A549 (cell line): ENCODE measurements at regions not wholly inside any gene's neighbourhood (a gene's known extent, or its start where the extent isn't known, plus 50 kb on each side); places are given as distances from the start of the nearest gene placed in this dataset.

ENCODE experiments used
- ATAC-seq, 2 experiments: fragments of 200-7000 bp in 1 of 2; fragments of >200 bp in 1 of 2; cut with Nextera tagmentation in 1 of 2; cut with Tn5 transposase in 1 of 2; 3 replicates each; pipeline versions ENCODE4 v1.8.0 to v1.9.1; 2018 to 2020; ENCODE audit warnings: mild to moderate bottlenecking in 1 of 2, moderate library complexity in 1 of 2
- CTCF ChIA-PET: fragments of 300-600 bp; sonication (Branson Sonifier 250); formaldehyde crosslinking; extraction: SDS; loops from one replicate; lab custom pipeline; 2021; ENCODE audit warnings: antibody characterized with exemption, inconsistent platforms; lab: Yijun Ruan, JAX
- POLR2A ChIA-PET: fragments of 350-600 bp; formaldehyde crosslinking; extraction: SDS; loops from one replicate; lab custom pipeline; 2021; ENCODE audit warnings: antibody characterized with exemption, inconsistent platforms; lab: Yijun Ruan, JAX
- DNase-seq, 2 experiments: peaks; one replicate each; pipeline versions ENCODE4 v3.0.0 to v3.0.0-alpha.2; 2011 to 2016; ENCODE audit warnings: low read depth in 1 of 2, low spot score in 1 of 2
- FAIRE-seq: peaks from 2 replicates; lab custom pipeline; 2011; peaks lifted over from hg19 to GRCh38; lab: Jason Lieb, UNC
- H3K27ac ChIP-seq, 2 experiments: fragments of >200 bp; sonication (Bioruptor Twin); formaldehyde crosslinking; 3 replicates each; pipeline ENCODE4 v1.5.1; 2016 to 2017
- H3K4me1 ChIP-seq: fragments of >200 bp; sonication (Bioruptor Twin); formaldehyde crosslinking; 3 replicates; pipeline ENCODE4 v1.6.1; 2016
- H3K4me2 ChIP-seq: fragments of >200 bp; sonication (Bioruptor Twin); formaldehyde crosslinking; 3 replicates; pipeline ENCODE4 v1.6.1; 2016
- H3K4me3 ChIP-seq: fragments of >200 bp; sonication (Bioruptor Twin); formaldehyde crosslinking; 3 replicates; pipeline ENCODE4 v1.5.1; 2016
- H3K9me3 ChIP-seq: fragments of >200 bp; sonication (Bioruptor Twin); formaldehyde crosslinking; 3 replicates; pipeline ENCODE4 v1.6.1; 2016
- BHLHE40 ChIP-seq: IDR thresholded peaks from 2 replicates; pipeline ENCODE4 v1.6.1; 2012; ENCODE audit warnings: low read depth, low read length, inconsistent platforms
- CBX2 ChIP-seq: fragments of 200-600 bp; sonication (generic); IDR thresholded peaks from 2 replicates; pipeline ENCODE4 v1.6.1; 2016; ENCODE audit warnings: low read depth, mild to moderate bottlenecking, borderline replicate concordance
- CEBPB ChIP-seq, 2 experiments: fragments of >200 bp in 1 of 2; sonication (Bioruptor Twin) in 1 of 2; formaldehyde crosslinking in 1 of 2; IDR thresholded peaks; 2 replicates each; pipeline ENCODE4 v1.6.1; 2012 to 2016
- CHD2 ChIP-seq: fragments of 150-350 bp; IDR thresholded peaks from 2 replicates; pipeline ENCODE4 v1.6.1; 2014; ENCODE audit warnings: low read length; ENCODE audit not compliant: partially characterized antibody
- EHF ChIP-seq: fragments of 250-450 bp; sonication (Bioruptor Pico); IDR thresholded peaks from 2 replicates; pipeline ENCODE4 v1.5.0; 2020; ENCODE audit warnings: mild to moderate bottlenecking
- ESRRA ChIP-seq: fragments of 150-350 bp; IDR thresholded peaks from 2 replicates; pipeline ENCODE4 v1.6.1; 2014; ENCODE audit warnings: mild to moderate bottlenecking, low read length, borderline replicate concordance
- FOSB ChIP-seq: fragments of 250-450 bp; sonication (Bioruptor Pico); IDR thresholded peaks from 2 replicates; pipeline ENCODE4 v1.5.0; 2020; ENCODE audit warnings: mild to moderate bottlenecking, moderate library complexity
- FOSL2 ChIP-seq, 2 experiments: fragments of 450-650 bp in 1 of 2; fragments of >200 bp in 1 of 2; sonication (Bioruptor Twin) in 1 of 2; formaldehyde crosslinking; IDR thresholded peaks; 2 replicates each; pipeline versions ENCODE4 v1.5.0 to v1.6.1; 2016 to 2020; ENCODE audit warnings: mild to moderate bottlenecking in 1 of 2, moderate library complexity in 1 of 2
- FOXS1 ChIP-seq: fragments of 250-450 bp; sonication (Bioruptor Pico); IDR thresholded peaks from 2 replicates; pipeline ENCODE4 v1.5.0; 2020; ENCODE audit warnings: mild to moderate bottlenecking, moderate library complexity
- GATA3 ChIP-seq: IDR thresholded peaks from 2 replicates; pipeline ENCODE4 v1.6.1; 2012; ENCODE audit warnings: borderline replicate concordance
- HOXA7 ChIP-seq: fragments of 250-450 bp; sonication (Bioruptor Pico); IDR thresholded peaks from 2 replicates; pipeline ENCODE4 v1.5.0; 2020; ENCODE audit warnings: mild to moderate bottlenecking, moderate library complexity
- HOXB13 ChIP-seq: fragments of 250-450 bp; sonication (Bioruptor Pico); IDR thresholded peaks from 2 replicates; pipeline ENCODE4 v1.5.0; 2020; ENCODE audit warnings: low read depth, mild to moderate bottlenecking, moderate library complexity
- JUNB ChIP-seq: fragments of >200 bp; sonication (Bioruptor Twin); formaldehyde crosslinking; IDR thresholded peaks from 2 replicates; pipeline ENCODE4 v1.6.1; 2016
- MAFK ChIP-seq: fragments of 450-650 bp; IDR thresholded peaks from 2 replicates; pipeline ENCODE4 v1.6.1; 2014; ENCODE audit not compliant: partially characterized antibody
- NR3C1 ChIP-seq: fragments of >200 bp; sonication (Bioruptor Twin); formaldehyde crosslinking; IDR thresholded peaks from 3 replicates; pipeline ENCODE4 v1.6.1; 2017
- PHF8 ChIP-seq: fragments of 200-600 bp; sonication (generic); IDR thresholded peaks from 2 replicates; pipeline ENCODE4 v1.6.1; 2016; ENCODE audit warnings: low read depth, mild to moderate bottlenecking, antibody characterized with exemption, moderate library complexity, borderline replicate concordance
- POLR2A ChIP-seq: IDR thresholded peaks from 2 replicates; pipeline ENCODE4 v1.6.1; 2012; ENCODE audit warnings: mild to moderate bottlenecking, low read length
- RAD21 ChIP-seq, 2 experiments: fragments of >200 bp in 1 of 2; sonication (Bioruptor Twin) in 1 of 2; formaldehyde crosslinking in 1 of 2; IDR thresholded peaks in 1 of 2; conservative IDR thresholded peaks in 1 of 2; 2 replicates in 1 of 2; 3 replicates in 1 of 2; pipeline ENCODE4 v1.6.1; 2012 to 2018; ENCODE audit warnings: inconsistent platforms in 1 of 2
- RCOR1 ChIP-seq: fragments of 150-350 bp; IDR thresholded peaks from 2 replicates; pipeline ENCODE4 v1.6.1; 2014; ENCODE audit warnings: antibody characterized with exemption, low read length, low read depth
- SREBF2 ChIP-seq: fragments of 450-650 bp; IDR thresholded peaks from 2 replicates; pipeline ENCODE4 v1.6.1; 2014; ENCODE audit warnings: mild to moderate bottlenecking, moderate library complexity
- TFCP2L1 ChIP-seq: fragments of 250-450 bp; sonication (Bioruptor Pico); IDR thresholded peaks from 2 replicates; pipeline ENCODE4 v1.5.0; 2021; ENCODE audit warnings: mild to moderate bottlenecking
- TP53 ChIP-seq: fragments of 250-450 bp; sonication (Bioruptor Pico); IDR thresholded peaks from 2 replicates; pipeline ENCODE4 v1.5.0; 2021; ENCODE audit warnings: mild to moderate bottlenecking, moderate library complexity
- ZC3H11A ChIP-seq: fragments of 450-650 bp; IDR thresholded peaks from 2 replicates; pipeline ENCODE4 v1.6.1; 2014; ENCODE audit warnings: antibody characterized with exemption, mild to moderate bottlenecking
- ZSCAN20 ChIP-seq: fragments of 250-450 bp; sonication (Bioruptor Pico); IDR thresholded peaks from 2 replicates; pipeline ENCODE4 v1.8.0; 2022; ENCODE audit warnings: mild to moderate bottlenecking, moderate library complexity
- WGBS: methylation state at CpG from one replicate; pipeline ENCODE4 v1.1.6; 2017; ENCODE audit errors: missing lambda C conversion rate; 5-methylcytosine and 5-hydroxymethylcytosine counted together
- TF ChIP-seq, protein P1 (sequence below): IDR thresholded peaks from 2 replicates; pipeline ENCODE4 v1.6.1; 2012; ENCODE audit warnings: low read depth, borderline replicate concordance
- TF ChIP-seq, protein P2 (sequence below): fragments of >200 bp; sonication (Bioruptor Twin); formaldehyde crosslinking; IDR thresholded peaks from 3 replicates; pipeline ENCODE4 v1.6.1; 2016
- TF ChIP-seq, protein P3 (sequence below): fragments of 200-600 bp; sonication (generic); IDR thresholded peaks from 2 replicates; pipeline ENCODE4 v1.6.1; 2016; ENCODE audit warnings: antibody characterized with exemption, mild to moderate bottlenecking, moderate library complexity

DNA sequence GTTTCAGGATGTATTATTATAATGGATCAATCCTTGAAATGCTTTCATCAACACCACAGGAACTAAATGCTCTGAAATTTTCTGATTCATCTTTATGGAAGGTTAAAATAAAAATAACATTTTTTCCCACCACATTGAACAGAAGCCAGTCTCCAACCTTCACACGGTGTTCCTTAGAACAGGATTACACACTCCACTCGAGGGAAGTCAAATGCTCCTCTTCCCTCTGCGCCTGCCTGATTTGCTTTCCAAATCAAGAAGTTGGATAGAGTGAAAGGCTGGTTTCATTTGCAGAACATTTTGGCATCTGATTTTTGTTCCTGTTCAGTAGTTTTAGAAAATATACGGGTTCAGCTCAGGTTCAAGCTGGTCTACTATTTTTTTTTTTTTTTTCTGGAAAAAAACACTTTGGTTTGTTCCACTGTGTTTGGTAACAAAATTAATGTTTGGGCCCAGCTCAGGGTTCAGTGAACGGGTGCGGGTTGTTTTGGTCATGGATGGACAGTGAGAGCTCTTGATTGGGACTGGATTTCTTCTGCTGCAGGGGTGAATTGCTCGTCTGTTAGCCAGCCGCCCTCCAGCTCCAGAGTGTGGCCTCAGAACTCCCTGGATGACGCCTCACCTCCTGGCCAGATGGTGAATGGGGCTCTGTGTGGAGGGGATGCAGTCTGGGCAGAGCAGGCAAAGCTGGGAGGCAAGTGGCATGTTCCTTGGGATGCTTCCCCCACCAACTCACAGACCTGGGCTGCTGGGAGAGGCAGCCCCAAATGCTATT, 82.4 kb upstream of the STC2 start:
- H3K4me2 ChIP-seq = no peak overlapping the region
- ATAC-seq (no peak), FAIRE-seq (no peak), DNase-seq (no peak)
- no peak overlapping the region for H3K27ac ChIP-seq
- ChIA-PET POLR2A (no interaction called here), CTCF (interaction anchor here (1.0 to 2.5 kb wide), 5 partner anchors 9 to 629 kb away, joined by 3 to 10 read pairs (median 3); no protein-coding TSS in a partner anchor)
- no peak overlapping the region for H3K4me3 ChIP-seq
- WGBS = 73% methylated on average over 8 of the region's 9 CpGs
- TF ChIP-seq ESRRA = no peak
- no peaks in the 10 kb centered on the region for H3K9me3 ChIP-seq
- no peaks in the 10 kb centered on the region for H3K4me1 ChIP-seq

DNA sequence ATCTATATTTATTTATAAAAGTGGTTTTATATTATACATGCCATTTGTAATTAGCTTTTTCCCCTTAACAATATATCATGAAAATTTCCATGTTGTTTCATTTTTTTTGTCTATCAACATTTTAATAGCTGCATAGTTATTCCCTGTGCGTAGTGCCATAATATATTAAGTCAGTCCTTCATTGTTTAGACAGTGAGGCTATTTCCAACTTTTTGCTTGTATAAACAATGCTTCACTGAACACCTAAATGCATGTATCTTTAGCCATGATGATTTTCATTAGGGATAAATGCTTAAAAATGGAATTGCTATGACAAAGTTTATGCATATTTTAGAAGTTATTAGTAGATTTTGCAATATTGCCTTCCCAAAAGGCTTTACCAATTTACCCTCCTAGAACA, 80.7 kb upstream of the STC2 start:
- POLR2A ChIA-PET = no interaction called here
- Histone ChIP-seq H3K4me3 (no peak overlapping the region), H3K4me2 (no peak overlapping the region), H3K4me1 (no peaks in the 10 kb centered on the region), H3K9me3 (no peaks in the 10 kb centered on the region), H3K27ac (no peak overlapping the region)
- ATAC-seq (no peak), DNase-seq (no peak), FAIRE-seq (no peak)
- WGBS = 76% methylated on average over 1 of the region's 1 CpG
- CTCF ChIA-PET = no interaction called here
- TF ChIP-seq FOSB (CRISPR knock-in tag) (no peak), POLR2A (no peak)

DNA sequence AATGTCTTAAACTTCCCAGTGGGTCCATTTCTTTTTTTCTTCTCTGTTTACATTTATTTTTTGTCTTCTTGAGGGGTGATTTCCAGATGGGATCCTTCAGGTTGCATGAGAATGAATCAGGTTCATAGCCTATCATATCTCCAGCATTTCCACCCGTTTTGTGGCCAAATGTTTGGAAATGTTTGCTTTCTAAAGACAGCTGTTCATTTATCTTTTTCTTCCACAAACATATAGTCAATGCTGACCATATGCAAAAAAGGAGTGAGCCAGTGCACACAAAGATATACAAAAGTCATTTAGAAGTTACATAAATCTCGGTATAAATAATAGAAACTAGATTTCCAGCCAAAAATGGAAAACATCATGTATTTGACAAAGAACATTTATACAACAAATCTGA, 71.6 kb upstream of the STC2 start:
- FAIRE-seq (no peak), ATAC-seq (no peak), DNase-seq (no peak)
- no peak overlapping the region for H3K27ac ChIP-seq
- H3K9me3 ChIP-seq = no peaks in the 10 kb centered on the region
- CTCF ChIA-PET = interaction anchor here (1.1 kb wide), 1 partner anchor 106 kb away, joined by 4 read pairs; no protein-coding TSS in a partner anchor
- H3K4me1 ChIP-seq = no peaks in the 10 kb centered on the region
- TF ChIP-seq SREBF2 (no peak), GATA3 (no peak), TFCP2L1 (CRISPR knock-in tag) (no peak), JUNB (no peak), HOXB13 (CRISPR knock-in tag) (no peak), TP53 (CRISPR knock-in tag) (no peak), EHF (CRISPR knock-in tag) (no peak), RAD21 (conservative IDR thresholded peaks at IDR 0.05 in 1 of 2, IDR thresholded peaks at IDR 0.05 in 1 of 2) (no peak), CEBPB (IDR thresholded peaks at IDR 0.05) (no peak), ZSCAN20 (CRISPR knock-in tag) (no peak), CBX2 (no peak), FOSL2 (IDR thresholded peaks at IDR 0.05) (no peak), FOSL2 (CRISPR knock-in tag; IDR thresholded peaks at IDR 0.05) (no peak), PHF8 (no peak), FOXS1 (CRISPR knock-in tag) (no peak)
- TF ChIP-seq, protein P1, sequence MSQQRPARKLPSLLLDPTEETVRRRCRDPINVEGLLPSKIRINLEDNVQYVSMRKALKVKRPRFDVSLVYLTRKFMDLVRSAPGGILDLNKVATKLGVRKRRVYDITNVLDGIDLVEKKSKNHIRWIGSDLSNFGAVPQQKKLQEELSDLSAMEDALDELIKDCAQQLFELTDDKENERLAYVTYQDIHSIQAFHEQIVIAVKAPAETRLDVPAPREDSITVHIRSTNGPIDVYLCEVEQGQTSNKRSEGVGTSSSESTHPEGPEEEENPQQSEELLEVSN = no peak
- TF ChIP-seq, protein P2, sequence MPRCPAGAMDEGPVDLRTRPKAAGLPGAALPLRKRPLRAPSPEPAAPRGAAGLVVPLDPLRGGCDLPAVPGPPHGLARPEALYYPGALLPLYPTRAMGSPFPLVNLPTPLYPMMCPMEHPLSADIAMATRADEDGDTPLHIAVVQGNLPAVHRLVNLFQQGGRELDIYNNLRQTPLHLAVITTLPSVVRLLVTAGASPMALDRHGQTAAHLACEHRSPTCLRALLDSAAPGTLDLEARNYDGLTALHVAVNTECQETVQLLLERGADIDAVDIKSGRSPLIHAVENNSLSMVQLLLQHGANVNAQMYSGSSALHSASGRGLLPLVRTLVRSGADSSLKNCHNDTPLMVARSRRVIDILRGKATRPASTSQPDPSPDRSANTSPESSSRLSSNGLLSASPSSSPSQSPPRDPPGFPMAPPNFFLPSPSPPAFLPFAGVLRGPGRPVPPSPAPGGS = no peak
- TF ChIP-seq, all 56 proteins: peak for 0
- H3K4me3 ChIP-seq = no peak overlapping the region
- 20% methylated on average over 2 of the region's 2 CpGs for WGBS
- POLR2A ChIA-PET = no interaction called here
- no peak overlapping the region for H3K4me2 ChIP-seq

DNA sequence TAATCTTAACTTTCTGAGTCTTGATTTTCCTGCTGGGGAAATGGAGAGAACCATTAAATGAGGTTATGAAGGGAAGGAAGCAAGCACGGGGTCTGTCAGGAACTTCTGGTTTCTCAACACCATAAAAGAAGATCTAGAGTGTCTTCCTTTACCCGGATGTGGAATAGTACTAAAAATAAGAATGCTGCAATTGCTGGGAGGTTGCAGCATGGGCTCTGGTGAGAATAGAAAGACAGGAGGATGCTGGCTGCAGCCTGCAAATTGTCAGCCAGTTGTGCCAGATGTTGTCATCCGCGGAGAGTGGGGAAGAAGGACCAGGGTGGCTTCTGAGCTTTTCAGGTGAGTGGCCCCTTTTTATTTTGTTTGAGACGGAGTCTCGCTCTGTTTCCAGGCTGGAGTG, 69.3 kb upstream of the STC2 start:
- no peak for FAIRE-seq
- ChIA-PET POLR2A (no interaction called here), CTCF (interaction anchor here (5.0 kb wide), 1 partner anchor 176 kb away, joined by 19 read pairs; no protein-coding TSS in a partner anchor)
- DNase-seq = no peak
- Histone ChIP-seq H3K9me3 (peaks cover 9% of the 10 kb centered on the region; the same call in 2 of the 3 replicates), H3K27ac (no peak overlapping the region), H3K4me2 (no peak overlapping the region), H3K4me3 (no peak overlapping the region), H3K4me1 (no peaks in the 10 kb centered on the region)
- no peak for ATAC-seq
- WGBS = 74% methylated on average over 6 of the region's 6 CpGs
- TF ChIP-seq, protein P3, sequence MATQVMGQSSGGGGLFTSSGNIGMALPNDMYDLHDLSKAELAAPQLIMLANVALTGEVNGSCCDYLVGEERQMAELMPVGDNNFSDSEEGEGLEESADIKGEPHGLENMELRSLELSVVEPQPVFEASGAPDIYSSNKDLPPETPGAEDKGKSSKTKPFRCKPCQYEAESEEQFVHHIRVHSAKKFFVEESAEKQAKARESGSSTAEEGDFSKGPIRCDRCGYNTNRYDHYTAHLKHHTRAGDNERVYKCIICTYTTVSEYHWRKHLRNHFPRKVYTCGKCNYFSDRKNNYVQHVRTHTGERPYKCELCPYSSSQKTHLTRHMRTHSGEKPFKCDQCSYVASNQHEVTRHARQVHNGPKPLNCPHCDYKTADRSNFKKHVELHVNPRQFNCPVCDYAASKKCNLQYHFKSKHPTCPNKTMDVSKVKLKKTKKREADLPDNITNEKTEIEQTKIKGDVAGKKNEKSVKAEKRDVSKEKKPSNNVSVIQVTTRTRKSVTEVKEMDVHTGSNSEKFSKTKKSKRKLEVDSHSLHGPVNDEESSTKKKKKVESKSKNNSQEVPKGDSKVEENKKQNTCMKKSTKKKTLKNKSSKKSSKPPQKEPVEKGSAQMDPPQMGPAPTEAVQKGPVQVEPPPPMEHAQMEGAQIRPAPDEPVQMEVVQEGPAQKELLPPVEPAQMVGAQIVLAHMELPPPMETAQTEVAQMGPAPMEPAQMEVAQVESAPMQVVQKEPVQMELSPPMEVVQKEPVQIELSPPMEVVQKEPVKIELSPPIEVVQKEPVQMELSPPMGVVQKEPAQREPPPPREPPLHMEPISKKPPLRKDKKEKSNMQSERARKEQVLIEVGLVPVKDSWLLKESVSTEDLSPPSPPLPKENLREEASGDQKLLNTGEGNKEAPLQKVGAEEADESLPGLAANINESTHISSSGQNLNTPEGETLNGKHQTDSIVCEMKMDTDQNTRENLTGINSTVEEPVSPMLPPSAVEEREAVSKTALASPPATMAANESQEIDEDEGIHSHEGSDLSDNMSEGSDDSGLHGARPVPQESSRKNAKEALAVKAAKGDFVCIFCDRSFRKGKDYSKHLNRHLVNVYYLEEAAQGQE = no peak
- TF ChIP-seq RCOR1 (no peak), MAFK (no peak), BHLHE40 (no peak), HOXA7 (CRISPR knock-in tag) (no peak), CHD2 (no peak), TP53 (CRISPR knock-in tag) (no peak), NR3C1 (no peak), TFCP2L1 (CRISPR knock-in tag) (no peak), ZC3H11A (no peak), POLR2A (no peak), SREBF2 (no peak)
